B cell (primary cell): ENCODE measurements at regions not wholly inside any gene's neighbourhood (a gene's known extent, or its start where the extent isn't known, plus 50 kb on each side); places are given as distances from the start of the nearest gene placed in this dataset.

Experiments used
- ATAC-seq: fragments of 200-7000 bp; cut with Tn5 transposase; one replicate; pipeline ENCODE4 v1.10.0; 2021; ENCODE audit warnings: low read depth, mild to moderate bottlenecking, moderate number of reproducible peaks, moderate library complexity
- CTCF ChIA-PET: fragments of 350-600 bp; sonication (Branson Sonifier 250); formaldehyde crosslinking; loops from one replicate; lab custom pipeline; 2021; ENCODE audit warnings: antibody characterized with exemption, inconsistent platforms; lab: Charles Lee
- POLR2A ChIA-PET: fragments of 350-600 bp; sonication (Branson Sonifier 250); formaldehyde crosslinking; loops from one replicate; lab custom pipeline; 2021; ENCODE audit warnings: antibody characterized with exemption; lab: Charles Lee
- DNase-seq: peaks from one replicate; pipeline ENCODE4 v3.0.0; 2013
- H2AFZ ChIP-seq: 2 replicates; pipeline ENCODE4 v1.6.1; 2012; ENCODE audit warnings: mild to moderate bottlenecking, low read depth, low read length; ENCODE audit not compliant: insufficient read depth, poor library complexity, severe bottlenecking
- H3K27ac ChIP-seq, 2 donors: 1 replicate in 1 of 2; 2 replicates in 1 of 2; pipeline ENCODE4 v1.5.1; 2012 to 2013; ENCODE audit warnings: low read length in 2 of 2, mild to moderate bottlenecking in 2 of 2, moderate library complexity in 1 of 2
- H3K27me3 ChIP-seq, 4 experiments: fragments of 200-600 bp in 1 of 4; sonication (generic) in 1 of 4; replicated peaks in 1 of 4; 1 replicate in 2 of 4; 2 replicates in 2 of 4; pipeline versions ENCODE4 v1.6.1 to v1.7.0; 2013 to 2016; ENCODE audit warnings: low read length in 3 of 4, mild to moderate bottlenecking in 2 of 4, mixed read lengths in 1 of 4, moderate library complexity in 1 of 4; ENCODE audit not compliant: insufficient read depth in 4 of 4, control insufficient read depth in 3 of 4; ENCODE audit errors: control extremely low read depth in 1 of 4
- H3K36me3 ChIP-seq, 2 experiments: replicated peaks in 1 of 2; 1 replicate in 1 of 2; 2 replicates in 1 of 2; pipeline versions ENCODE4 v1.6.1 to v1.7.1; 2013; ENCODE audit warnings: low read length in 1 of 2; ENCODE audit not compliant: insufficient read depth in 2 of 2, control insufficient read depth in 1 of 2; ENCODE audit errors: control extremely low read depth in 1 of 2, extremely low read depth in 1 of 2
- H3K4me1 ChIP-seq, 2 donors: fragments of 200-600 bp in 1 of 2; sonication (generic) in 1 of 2; 1 replicate in 1 of 2; 2 replicates in 1 of 2; pipeline versions ENCODE4 v1.5.1 to v1.6.1; 2013 to 2017; ENCODE audit warnings: low read length in 2 of 2; ENCODE audit not compliant: control insufficient read depth in 2 of 2, insufficient read depth in 2 of 2
- H3K4me2 ChIP-seq: replicated peaks from 2 replicates; pipeline ENCODE3; 2012; ENCODE audit warnings: mild to moderate bottlenecking, low read depth, low read length; ENCODE audit not compliant: poor library complexity, severe bottlenecking
- H3K4me3 ChIP-seq, 5 experiments: fragments of 200-600 bp in 1 of 5; sonication (generic) in 1 of 5; 1 replicate in 3 of 5; 2 replicates in 2 of 5; pipeline versions ENCODE4 v1.5.1 to v1.7.0; 2011 to 2016; ENCODE audit warnings: low read length in 4 of 5, mild to moderate bottlenecking in 4 of 5, low read depth in 2 of 5, control low read depth in 1 of 5, moderate library complexity in 1 of 5; ENCODE audit not compliant: insufficient read depth in 1 of 5; ENCODE audit errors: control extremely low read depth in 1 of 5, extremely low read depth in 1 of 5
- H3K79me2 ChIP-seq: fragments of 200-600 bp; sonication (generic); one replicate; pipeline ENCODE4 v1.6.0; 2016; ENCODE audit warnings: low read length; ENCODE audit not compliant: control insufficient read depth, insufficient read depth
- H3K9ac ChIP-seq: fragments of 200-600 bp; sonication (generic); 2 replicates; pipeline ENCODE4 v1.6.1; 2017; ENCODE audit warnings: mild to moderate bottlenecking, low read length, moderate library complexity
- H3K9me3 ChIP-seq, 3 donors: one replicate each; pipeline versions ENCODE4 v1.6.1 to v1.7.1; 2013; ENCODE audit warnings: low read length in 2 of 3; ENCODE audit not compliant: control insufficient read depth in 2 of 3, insufficient read depth in 1 of 3; ENCODE audit errors: control extremely low read depth in 1 of 3
- H4K20me1 ChIP-seq: 2 replicates; pipeline ENCODE4 v1.6.0; 2012; ENCODE audit warnings: mild to moderate bottlenecking, low read length; ENCODE audit not compliant: insufficient read depth, control insufficient read depth, poor library complexity, severe bottlenecking
- H3K27ac Mint-ChIP-seq: one replicate; pipeline ENCODE4 v1.8.0; 2021; ENCODE audit warnings: mixed read lengths
- H3K27me3 Mint-ChIP-seq: one replicate; pipeline ENCODE4 v1.8.0; 2021; ENCODE audit warnings: mixed read lengths
- H3K4me1 Mint-ChIP-seq: one replicate; pipeline ENCODE4 v1.8.0; 2021; ENCODE audit warnings: mixed read lengths
- H3K4me3 Mint-ChIP-seq: one replicate; pipeline ENCODE4 v1.8.0; 2021; ENCODE audit warnings: mixed read lengths
- H3K9me3 Mint-ChIP-seq: one replicate; pipeline ENCODE4 v1.8.0; 2022; ENCODE audit warnings: mixed read lengths; ENCODE audit not compliant: insufficient read depth
- EZH2 ChIP-seq: IDR thresholded peaks from 2 replicates; pipeline ENCODE4 v1.6.1; 2012; ENCODE audit warnings: borderline replicate concordance, low read depth, mild to moderate bottlenecking, moderate library complexity, low read length; ENCODE audit not compliant: insufficient read depth, poor library complexity, severe bottlenecking
- WGBS: methylation state at CpG from one replicate; pipeline ENCODE4 v1.1.5; 2013; ENCODE audit warnings: missing lambda C conversion rate; ENCODE audit not compliant: insufficient coverage; 5-methylcytosine and 5-hydroxymethylcytosine counted together
- intact Hi-C: fragments of 100-400 bp; cut with micrococcal nuclease; formaldehyde crosslinking; loops from one replicate; pipeline ENCODE4 v1.10.0; 2022
- TF ChIP-seq, protein P1 (sequence below): fragments of 200-600 bp; IDR thresholded peaks from one replicate; pipeline ENCODE4 v1.8.0; 2022; ENCODE audit warnings: antibody characterized with exemption, mild to moderate bottlenecking

- Histone ChIP-seq H3K27ac (no peak overlapping the region), H3K9ac (no peak overlapping the region), H3K9me3 (no peaks in the 10 kb centered on the region), H3K36me3 (no peaks in the 10 kb centered on the region), H3K27me3 (peaks cover 0 to 4% (median 0%) of the 10 kb centered on the region in 4 experiments), H3K4me1 (no peaks in the 10 kb centered on the region), H4K20me1 (no peaks in the 10 kb centered on the region), H3K4me2 (no peak overlapping the region), H3K4me3 (no peak overlapping the region), H2AFZ (no peak overlapping the region), H3K79me2 (no peaks in the 10 kb centered on the region)
- ChIA-PET POLR2A (no interaction called here), CTCF (interaction anchor here (0.7 kb wide), 1 partner anchor 10 kb away, joined by 3 read pairs; no protein-coding TSS in a partner anchor)
- no peak for DNase-seq
- Mint-ChIP-seq H3K27ac (no peak overlapping the region), H3K27me3 (peaks cover 33% of the 10 kb centered on the region), H3K4me1 (no peaks in the 10 kb centered on the region), H3K9me3 (no peaks in the 10 kb centered on the region), H3K4me3 (no peak overlapping the region)
- intact Hi-C loops, result no loop called here
- ATAC-seq, result no peak
- TF ChIP-seq, protein P1, sequence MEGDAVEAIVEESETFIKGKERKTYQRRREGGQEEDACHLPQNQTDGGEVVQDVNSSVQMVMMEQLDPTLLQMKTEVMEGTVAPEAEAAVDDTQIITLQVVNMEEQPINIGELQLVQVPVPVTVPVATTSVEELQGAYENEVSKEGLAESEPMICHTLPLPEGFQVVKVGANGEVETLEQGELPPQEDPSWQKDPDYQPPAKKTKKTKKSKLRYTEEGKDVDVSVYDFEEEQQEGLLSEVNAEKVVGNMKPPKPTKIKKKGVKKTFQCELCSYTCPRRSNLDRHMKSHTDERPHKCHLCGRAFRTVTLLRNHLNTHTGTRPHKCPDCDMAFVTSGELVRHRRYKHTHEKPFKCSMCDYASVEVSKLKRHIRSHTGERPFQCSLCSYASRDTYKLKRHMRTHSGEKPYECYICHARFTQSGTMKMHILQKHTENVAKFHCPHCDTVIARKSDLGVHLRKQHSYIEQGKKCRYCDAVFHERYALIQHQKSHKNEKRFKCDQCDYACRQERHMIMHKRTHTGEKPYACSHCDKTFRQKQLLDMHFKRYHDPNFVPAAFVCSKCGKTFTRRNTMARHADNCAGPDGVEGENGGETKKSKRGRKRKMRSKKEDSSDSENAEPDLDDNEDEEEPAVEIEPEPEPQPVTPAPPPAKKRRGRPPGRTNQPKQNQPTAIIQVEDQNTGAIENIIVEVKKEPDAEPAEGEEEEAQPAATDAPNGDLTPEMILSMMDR, result no peak
- TF ChIP-seq EZH2, result no peak
- WGBS, result 88% methylated on average over 5 of the region's 12 CpGs
Observed at GRCh38 chr13:111037927-111038326, 77.2 kb upstream of the ARHGEF7 start.

- WGBS, result 96% methylated on average over 6 of the region's 7 CpGs
- Histone ChIP-seq H3K27ac (no peak overlapping the region), H4K20me1 (no peaks in the 10 kb centered on the region), H3K27me3 (peaks cover 0 to 4% (median 0%) of the 10 kb centered on the region in 4 experiments), H3K9ac (no peak overlapping the region), H3K4me1 (no peaks in the 10 kb centered on the region), H3K79me2 (no peaks in the 10 kb centered on the region), H3K4me3 (no peak overlapping the region), H2AFZ (no peak overlapping the region), H3K4me2 (no peak overlapping the region), H3K36me3 (no peaks in the 10 kb centered on the region), H3K9me3 (no peaks in the 10 kb centered on the region)
- TF ChIP-seq, protein P1, result no peak
- no peak for TF ChIP-seq EZH2
- intact Hi-C loops, result no loop called here
- ChIA-PET CTCF (interaction anchor here (1.2 kb wide), 1 partner anchor 31 kb away, joined by 3 read pairs; no protein-coding TSS in a partner anchor), POLR2A (no interaction called here)
- ATAC-seq (no peak), DNase-seq (no peak)
- H3K27ac Mint-ChIP-seq, result no peak overlapping the region
- no peaks in the 10 kb centered on the region for H3K9me3 Mint-ChIP-seq
- no peaks in the 10 kb centered on the region for H3K4me1 Mint-ChIP-seq
- no peak overlapping the region for H3K4me3 Mint-ChIP-seq
- peaks cover 30% of the 10 kb centered on the region for H3K27me3 Mint-ChIP-seq
Observed at GRCh38 chr13:111036665-111037064, 78.4 kb upstream of the ARHGEF7 start.
